ENCODE measurements at regions not wholly inside any gene's neighbourhood (a gene's known extent, or its start where the extent isn't known, plus 50 kb on each side); places are given as distances from the start of the nearest gene placed in this dataset.
"Not testable (repeated sequence)": the region's sequence is repeated elsewhere in the genome, so short reads cannot be mapped to it uniquely, and the experiment has no call there.

DNA sequence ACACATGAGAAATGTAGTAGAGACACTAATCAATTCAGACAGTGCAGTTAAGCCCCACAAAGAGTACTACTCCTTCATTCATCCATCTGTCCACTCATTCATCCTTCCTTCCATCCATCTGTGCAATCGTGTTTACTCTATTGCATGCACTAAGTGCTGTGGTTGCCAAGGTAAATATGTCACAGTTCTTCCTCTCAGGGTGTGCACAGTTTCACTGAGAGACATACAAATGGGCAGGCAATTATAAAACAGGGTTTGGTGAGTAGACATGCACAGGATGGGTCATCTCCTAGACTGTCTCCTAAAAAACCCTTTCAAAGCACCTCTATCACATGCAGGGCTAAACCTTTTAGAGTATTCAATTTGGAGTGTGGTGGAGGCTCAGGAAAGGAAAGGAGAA is 160.4 kb upstream of the ZNF92 start:
- TF ChIP-seq, protein P1, sequence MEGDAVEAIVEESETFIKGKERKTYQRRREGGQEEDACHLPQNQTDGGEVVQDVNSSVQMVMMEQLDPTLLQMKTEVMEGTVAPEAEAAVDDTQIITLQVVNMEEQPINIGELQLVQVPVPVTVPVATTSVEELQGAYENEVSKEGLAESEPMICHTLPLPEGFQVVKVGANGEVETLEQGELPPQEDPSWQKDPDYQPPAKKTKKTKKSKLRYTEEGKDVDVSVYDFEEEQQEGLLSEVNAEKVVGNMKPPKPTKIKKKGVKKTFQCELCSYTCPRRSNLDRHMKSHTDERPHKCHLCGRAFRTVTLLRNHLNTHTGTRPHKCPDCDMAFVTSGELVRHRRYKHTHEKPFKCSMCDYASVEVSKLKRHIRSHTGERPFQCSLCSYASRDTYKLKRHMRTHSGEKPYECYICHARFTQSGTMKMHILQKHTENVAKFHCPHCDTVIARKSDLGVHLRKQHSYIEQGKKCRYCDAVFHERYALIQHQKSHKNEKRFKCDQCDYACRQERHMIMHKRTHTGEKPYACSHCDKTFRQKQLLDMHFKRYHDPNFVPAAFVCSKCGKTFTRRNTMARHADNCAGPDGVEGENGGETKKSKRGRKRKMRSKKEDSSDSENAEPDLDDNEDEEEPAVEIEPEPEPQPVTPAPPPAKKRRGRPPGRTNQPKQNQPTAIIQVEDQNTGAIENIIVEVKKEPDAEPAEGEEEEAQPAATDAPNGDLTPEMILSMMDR (conservative IDR thresholded peaks at IDR 0.05; ENCODE audit: low read depth, low read length), result not testable (repeated sequence)
- TF ChIP-seq EZH2 (IDR thresholded peaks at IDR 0.05; ENCODE audit: borderline replicate concordance, low read depth, low read length, poor library complexity, severe bottlenecking), result not testable (repeated sequence)

All from A673 (cell line).